ENCODE measurements at regions not wholly inside any gene's neighbourhood (a gene's known extent, or its start where the extent isn't known, plus 50 kb on each side); places are given as distances from the start of the nearest gene placed in this dataset.
A peak's percentile ranks its signal among the peaks of the same experiment; 100 is the strongest.

GRCh38 chr7:116342125-116342524 is 131.8 kb downstream of the TES start (continued):
- no peak for TF ChIP-seq ZNF19 (tag by site-specific recombination; IDR thresholded peaks at IDR 0.05; ENCODE audit: low read depth)
- TF ChIP-seq ZNF404 (tag by site-specific recombination; IDR thresholded peaks at IDR 0.05): no peak
- TF ChIP-seq ZNF623 (tag by site-specific recombination; IDR thresholded peaks at IDR 0.05): no peak
- TF ChIP-seq ATF2 (tag by site-specific recombination; IDR thresholded peaks at IDR 0.05; ENCODE audit: low read depth): no peak
- TF ChIP-seq ZNF658 (tag by site-specific recombination; IDR thresholded peaks at IDR 0.05): no peak
- no peak for TF ChIP-seq ZNF324 (tag by site-specific recombination; IDR thresholded peaks at IDR 0.05)
- no peak for TF ChIP-seq ZNF473 (tag by site-specific recombination; IDR thresholded peaks at IDR 0.05)
- TF ChIP-seq ZNF639 (tag by site-specific recombination; IDR thresholded peaks at IDR 0.05): no peak
- no peak for TF ChIP-seq SCRT2 (tag by site-specific recombination; IDR thresholded peaks at IDR 0.05)
- no peak for TF ChIP-seq ZNF174 (tag by site-specific recombination; IDR thresholded peaks at IDR 0.05)
- no peak for TF ChIP-seq ZNF175 (tag by site-specific recombination; IDR thresholded peaks at IDR 0.05)
- TF ChIP-seq ZNF114 (tag by site-specific recombination; IDR thresholded peaks at IDR 0.05): no peak
- TF ChIP-seq ZFHX2 (tag by site-specific recombination; conservative IDR thresholded peaks at IDR 0.05): no peak
- no peak for TF ChIP-seq ZNF768 (tag by site-specific recombination; IDR thresholded peaks at IDR 0.05)
- TF ChIP-seq ZNF423 (tag by site-specific recombination; IDR thresholded peaks at IDR 0.05): no peak
- no peak for TF ChIP-seq ZNF501 (tag by site-specific recombination; IDR thresholded peaks at IDR 0.05)
- no peak for TF ChIP-seq ZNF514 (tag by site-specific recombination; IDR thresholded peaks at IDR 0.05)
- TF ChIP-seq, protein P1, sequence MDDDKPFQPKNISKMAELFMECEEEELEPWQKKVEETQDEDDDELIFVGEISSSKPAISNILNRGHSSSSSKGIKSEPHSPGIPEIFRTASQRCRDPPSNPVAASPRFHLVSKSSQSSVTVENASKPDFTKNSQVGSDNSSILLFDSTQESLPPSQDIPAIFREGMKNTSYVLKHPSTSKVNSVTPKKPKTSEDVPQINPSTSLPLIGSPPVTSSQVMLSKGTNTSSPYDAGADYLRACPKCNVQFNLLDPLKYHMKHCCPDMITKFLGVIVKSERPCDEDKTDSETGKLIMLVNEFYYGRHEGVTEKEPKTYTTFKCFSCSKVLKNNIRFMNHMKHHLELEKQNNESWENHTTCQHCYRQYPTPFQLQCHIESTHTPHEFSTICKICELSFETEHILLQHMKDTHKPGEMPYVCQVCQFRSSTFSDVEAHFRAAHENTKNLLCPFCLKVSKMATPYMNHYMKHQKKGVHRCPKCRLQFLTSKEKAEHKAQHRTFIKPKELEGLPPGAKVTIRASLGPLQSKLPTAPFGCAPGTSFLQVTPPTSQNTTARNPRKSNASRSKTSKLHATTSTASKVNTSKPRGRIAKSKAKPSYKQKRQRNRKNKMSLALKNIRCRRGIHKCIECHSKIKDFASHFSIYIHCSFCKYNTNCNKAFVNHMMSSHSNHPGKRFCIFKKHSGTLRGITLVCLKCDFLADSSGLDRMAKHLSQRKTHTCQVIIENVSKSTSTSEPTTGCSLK (tag by site-specific recombination; IDR thresholded peaks at IDR 0.05): no peak
- TF ChIP-seq, protein P2, sequence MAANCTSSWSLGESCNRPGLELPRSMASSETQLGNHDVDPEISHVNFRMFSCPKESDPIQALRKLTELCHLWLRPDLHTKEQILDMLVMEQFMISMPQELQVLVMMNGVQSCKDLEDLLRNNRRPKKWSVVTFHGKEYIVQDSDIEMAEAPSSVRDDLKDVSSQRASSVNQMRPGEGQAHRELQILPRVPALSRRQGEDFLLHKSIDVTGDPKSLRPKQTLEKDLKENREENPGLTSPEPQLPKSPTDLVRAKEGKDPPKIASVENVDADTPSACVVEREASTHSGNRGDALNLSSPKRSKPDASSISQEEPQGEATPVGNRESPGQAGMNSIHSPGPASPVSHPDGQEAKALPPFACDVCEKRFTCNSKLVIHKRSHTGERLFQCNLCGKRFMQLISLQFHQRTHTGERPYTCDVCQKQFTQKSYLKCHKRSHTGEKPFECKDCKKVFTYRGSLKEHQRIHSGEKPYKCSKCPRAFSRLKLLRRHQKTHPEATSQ (tag by site-specific recombination; IDR thresholded peaks at IDR 0.05): no peak
- TF ChIP-seq ZNF843 (tag by site-specific recombination; IDR thresholded peaks at IDR 0.05): peak; percentile 54; the same call in 1 of the 2 replicates
- TF ChIP-seq ZNF555 (tag by site-specific recombination; conservative IDR thresholded peaks at IDR 0.05): no peak
- no peak for TF ChIP-seq ZNF121 (tag by site-specific recombination; IDR thresholded peaks at IDR 0.05)
- no peak for TF ChIP-seq ZNF311 (tag by site-specific recombination; IDR thresholded peaks at IDR 0.05; ENCODE audit: borderline replicate concordance)
- TF ChIP-seq ZNF596 (tag by site-specific recombination; IDR thresholded peaks at IDR 0.05): no peak
- TF ChIP-seq ZIC2 (tag by site-specific recombination; IDR thresholded peaks at IDR 0.05): no peak
- no peak for TF ChIP-seq PRDM1 (tag by site-specific recombination; IDR thresholded peaks at IDR 0.05)
- TF ChIP-seq ZNF223 (tag by site-specific recombination; IDR thresholded peaks at IDR 0.05): no peak
- no peak for TF ChIP-seq ZNF677 (tag by site-specific recombination; IDR thresholded peaks at IDR 0.05)
- TF ChIP-seq WT1 (tag by site-specific recombination; IDR thresholded peaks at IDR 0.05): peak; percentile 72
- TF ChIP-seq EGR2 (tag by site-specific recombination; IDR thresholded peaks at IDR 0.05; ENCODE audit: low read depth): no peak
- no peak for TF ChIP-seq ZNF830 (tag by site-specific recombination; IDR thresholded peaks at IDR 0.05; ENCODE audit: low read depth)
- no peak for TF ChIP-seq ZNF530 (tag by site-specific recombination; IDR thresholded peaks at IDR 0.05; ENCODE audit: low read depth)
- TF ChIP-seq KLF9 (tag by site-specific recombination; IDR thresholded peaks at IDR 0.05; ENCODE audit: low read depth): no peak
- no peak for TF ChIP-seq ZNF140 (tag by site-specific recombination; IDR thresholded peaks at IDR 0.05)
- no peak for TF ChIP-seq ZNF398 (tag by site-specific recombination; IDR thresholded peaks at IDR 0.05)
- TF ChIP-seq HOXA7 (CRISPR knock-in tag; IDR thresholded peaks at IDR 0.05; ENCODE audit: borderline replicate concordance): no peak
- TF ChIP-seq ZFP3 (tag by site-specific recombination; IDR thresholded peaks at IDR 0.05; ENCODE audit: low read depth): no peak
